GM19324 (cell line): ENCODE measurements at regions not wholly inside any gene's neighbourhood (a gene's known extent, or its start where the extent isn't known, plus 50 kb on each side); places are given as distances from the start of the nearest gene placed in this dataset.

Experiments used
- ATAC-seq: cut with Tn5 transposase; IDR thresholded peaks from one replicate; pipeline ENCODE4 v1.9.1; 2021; ENCODE audit warnings: mild to moderate bottlenecking, moderate library complexity; ENCODE audit not compliant: unreplicated experiment, low FRiP score

DNA sequence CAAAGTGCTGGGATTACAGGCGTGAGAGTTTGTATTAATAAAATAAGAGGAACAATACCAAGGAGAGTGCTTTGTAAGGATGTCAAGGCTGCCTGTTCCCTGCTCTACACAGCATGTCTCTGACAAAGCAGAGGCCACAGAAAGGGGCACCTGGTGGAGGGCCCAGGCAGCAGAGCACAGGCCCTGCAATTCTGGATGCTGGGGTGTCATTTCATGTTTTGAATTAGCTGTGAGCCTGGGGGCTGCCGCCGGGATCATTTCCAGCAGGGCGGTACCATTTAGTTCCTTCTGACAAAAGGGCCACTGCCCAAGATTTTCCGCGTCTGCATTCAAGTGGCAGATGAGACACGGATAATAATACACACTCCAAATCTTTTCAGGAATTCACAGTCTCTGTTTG, 396.9 kb downstream of the GADD45G start:
- ATAC-seq: no peak

DNA sequence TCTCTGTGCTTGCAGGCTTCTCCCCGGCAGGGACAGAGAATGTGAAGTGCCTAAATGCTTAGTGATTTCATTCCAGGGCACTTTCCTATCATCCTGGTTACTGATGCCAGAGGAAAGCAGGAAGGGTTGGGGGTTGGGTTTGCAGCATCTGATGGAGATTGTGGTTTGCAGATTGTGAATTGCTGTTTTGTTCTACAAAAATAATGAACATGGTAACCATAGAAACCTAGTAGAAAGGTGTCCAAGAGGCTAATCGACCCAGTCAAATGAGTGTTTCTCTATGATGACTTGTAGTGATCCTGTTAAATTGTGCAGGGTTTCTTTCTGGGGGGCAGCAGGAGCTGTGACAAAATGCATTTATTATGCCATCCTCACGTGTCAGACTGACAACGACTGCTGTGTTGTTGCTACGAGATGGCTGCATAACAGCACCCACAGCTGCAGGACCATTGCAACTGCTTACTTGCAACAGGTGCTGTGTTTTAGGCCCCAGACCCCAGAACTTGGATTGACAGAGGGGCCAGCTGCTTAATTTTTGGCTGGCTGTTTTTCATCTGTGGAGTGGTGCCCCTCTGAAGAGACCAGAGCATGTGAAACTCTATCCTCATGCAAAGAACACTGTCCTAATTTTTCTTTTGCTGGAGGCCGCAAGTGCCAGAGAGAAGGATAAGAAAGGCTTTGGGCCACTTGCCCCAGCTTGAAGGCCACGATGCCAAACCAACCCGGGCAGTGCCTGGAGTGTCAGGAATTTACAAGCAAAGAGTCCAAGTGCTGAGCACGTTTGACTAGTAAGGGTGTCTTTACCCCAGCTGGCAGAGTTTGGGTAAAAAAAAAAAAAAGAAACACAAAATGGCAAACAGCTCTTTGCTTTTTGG, 397.8 kb downstream of the GADD45G start:
- ATAC-seq: no peak

DNA sequence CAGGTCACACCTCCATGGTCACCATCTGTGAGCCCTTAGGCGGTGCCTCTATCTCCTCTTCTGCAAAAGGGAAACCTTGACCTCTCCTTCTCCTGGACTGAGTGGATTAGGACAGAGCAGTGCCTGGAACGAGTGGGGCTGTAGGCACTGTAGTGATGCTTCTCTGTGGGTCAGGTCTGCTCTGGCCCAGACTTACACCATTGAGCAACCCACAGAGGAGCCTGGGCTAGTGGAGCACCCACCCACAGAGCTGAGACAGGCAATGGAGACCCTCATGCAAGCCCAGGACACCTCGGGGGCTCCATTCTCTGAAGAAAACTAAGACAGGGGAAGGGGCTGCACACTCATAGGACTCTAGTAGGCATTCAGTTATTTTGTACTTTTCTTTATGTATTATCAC, 400.6 kb downstream of the GADD45G start:
- no peak for ATAC-seq

DNA sequence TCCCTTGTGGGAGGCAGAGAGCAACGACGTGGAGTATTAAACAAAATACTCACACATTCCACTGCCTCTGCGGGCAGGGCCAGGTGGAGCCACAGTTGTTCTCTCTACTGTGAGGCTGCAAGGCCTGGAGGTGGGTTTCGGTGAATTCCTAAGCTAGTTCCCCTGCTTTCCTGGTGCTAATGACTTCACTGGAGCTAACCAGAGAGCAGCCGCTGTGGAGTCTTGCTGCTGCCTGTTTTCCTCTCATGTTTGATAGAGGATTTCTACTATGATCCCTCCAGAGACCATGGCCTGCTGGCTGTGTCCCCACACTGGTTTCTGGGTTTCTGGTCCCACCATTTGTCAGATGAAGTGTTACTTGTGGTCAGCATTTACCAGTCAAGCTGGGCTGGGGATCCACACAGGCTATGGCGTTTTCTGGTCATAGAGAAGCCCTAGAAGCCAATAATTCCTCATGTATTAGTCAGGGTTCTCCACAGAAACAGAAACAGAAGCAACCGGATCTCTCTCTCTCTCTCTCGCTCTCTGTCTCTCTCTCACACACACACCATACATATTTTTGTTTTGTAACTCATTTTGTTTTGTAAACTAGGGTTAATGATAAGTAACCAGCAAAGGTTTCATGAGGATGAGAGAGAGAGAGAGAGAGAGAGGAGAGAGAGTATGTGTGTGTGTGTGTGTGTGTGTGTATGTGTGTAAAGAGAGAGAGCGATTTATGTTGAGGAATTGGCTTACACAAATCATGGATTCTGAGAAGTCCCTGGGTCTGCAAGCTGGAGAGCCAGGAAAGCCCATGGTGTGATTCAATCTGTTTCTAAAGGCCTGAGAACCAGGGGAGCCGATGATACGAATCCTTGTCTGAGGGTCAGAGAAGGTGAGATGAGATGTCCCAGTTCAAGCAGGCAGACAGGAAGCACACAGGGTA, 403.0 kb downstream of the GADD45G start:
- no peak for ATAC-seq

DNA sequence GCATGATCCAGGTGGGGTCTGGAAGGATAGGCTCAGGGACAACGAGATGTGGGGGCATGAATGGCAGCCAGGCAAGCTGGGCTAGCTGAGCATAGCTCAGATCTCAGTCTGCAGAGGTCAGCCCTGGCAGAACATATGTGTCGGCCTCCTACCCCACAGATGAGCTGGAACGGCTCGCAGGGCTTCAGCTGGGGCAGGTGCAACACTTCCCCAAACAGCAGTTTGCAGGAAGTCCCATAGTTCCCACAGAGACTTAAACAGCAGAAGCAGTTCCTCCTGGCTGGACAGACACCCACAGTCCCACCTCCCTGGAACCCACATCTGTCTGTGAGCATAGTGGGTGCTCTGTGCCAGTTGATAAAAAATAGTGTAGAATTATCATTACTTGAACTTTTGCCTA, 404.6 kb downstream of the GADD45G start:
- ATAC-seq: no peak

DNA sequence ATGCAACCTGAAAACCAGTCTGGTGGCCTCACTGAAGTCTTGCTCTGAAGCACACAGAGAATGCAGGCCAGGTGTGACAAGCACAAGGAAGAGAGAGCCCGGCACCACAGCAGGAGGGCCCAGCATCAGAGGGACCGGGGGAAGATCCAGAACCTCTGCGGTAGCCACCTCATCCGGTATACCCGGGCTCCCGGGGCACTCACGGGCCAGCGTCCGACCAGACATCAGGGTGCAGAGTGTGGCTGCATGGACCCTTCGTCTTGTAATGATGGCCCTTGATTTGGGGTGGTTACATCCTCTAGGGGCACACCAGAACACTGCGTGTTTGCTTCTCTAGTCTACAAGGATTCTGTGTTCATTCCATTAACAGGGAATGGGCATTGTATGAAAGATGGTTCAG, 406.0 kb downstream of the GADD45G start:
- ATAC-seq: no peak

DNA sequence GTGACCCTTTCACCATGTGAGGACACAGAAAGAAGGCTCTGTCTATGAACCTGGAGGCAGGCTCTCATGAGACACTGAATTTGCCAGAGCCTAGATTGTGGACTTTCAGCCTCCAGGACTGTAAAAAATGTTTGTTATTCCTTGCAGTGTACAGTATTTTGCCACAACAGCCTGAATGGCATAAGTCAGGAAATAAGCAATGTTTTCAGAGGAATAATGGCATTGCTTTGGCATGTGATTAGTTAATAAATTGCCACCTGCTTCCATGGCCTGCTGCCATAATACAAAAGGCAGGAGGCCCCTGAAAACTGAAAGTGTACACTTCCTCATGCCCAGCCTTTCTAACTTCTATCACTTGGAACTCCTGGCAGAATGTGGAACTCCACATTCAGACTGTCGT, 408.1 kb downstream of the GADD45G start:
- no peak for ATAC-seq

DNA sequence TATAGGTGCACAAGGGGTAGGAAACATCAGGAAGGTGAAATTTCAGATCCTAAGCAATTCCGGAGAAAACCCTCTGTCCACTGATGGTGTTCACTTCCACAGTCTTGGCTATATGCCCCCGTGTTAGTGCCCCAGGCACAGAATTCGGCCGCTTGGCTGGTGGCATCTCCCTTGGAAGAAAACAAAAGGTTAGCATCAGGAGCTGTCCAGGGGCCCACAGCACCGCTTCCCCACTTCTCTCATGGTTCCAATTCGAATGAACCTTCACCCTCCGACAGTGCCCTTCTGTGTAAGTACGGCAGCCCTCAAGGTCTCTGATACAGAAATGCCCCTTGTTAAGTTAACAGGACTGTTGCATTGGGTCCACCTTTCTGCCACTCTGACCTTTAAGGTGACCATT, 409.0 kb downstream of the GADD45G start:
- no peak for ATAC-seq

DNA sequence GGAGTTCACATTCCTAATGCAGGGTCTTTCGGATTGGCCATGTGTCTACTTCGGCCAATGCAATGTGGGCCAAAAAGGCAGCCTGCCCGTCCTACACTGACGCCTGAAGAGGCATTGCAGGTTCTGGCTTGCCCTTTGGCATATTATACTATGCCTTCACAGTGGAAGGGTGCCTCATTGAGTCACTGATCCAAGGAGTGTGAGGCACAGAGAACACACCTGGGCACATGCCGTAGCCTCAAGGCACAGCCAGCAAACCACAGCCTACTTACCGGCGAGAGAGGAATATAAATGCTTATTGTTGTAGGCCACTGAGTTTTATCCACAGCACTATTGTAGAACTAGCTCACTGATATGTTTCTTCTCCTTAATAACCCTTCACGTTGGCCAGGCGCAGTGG, 409.6 kb downstream of the GADD45G start:
- ATAC-seq: no peak

DNA sequence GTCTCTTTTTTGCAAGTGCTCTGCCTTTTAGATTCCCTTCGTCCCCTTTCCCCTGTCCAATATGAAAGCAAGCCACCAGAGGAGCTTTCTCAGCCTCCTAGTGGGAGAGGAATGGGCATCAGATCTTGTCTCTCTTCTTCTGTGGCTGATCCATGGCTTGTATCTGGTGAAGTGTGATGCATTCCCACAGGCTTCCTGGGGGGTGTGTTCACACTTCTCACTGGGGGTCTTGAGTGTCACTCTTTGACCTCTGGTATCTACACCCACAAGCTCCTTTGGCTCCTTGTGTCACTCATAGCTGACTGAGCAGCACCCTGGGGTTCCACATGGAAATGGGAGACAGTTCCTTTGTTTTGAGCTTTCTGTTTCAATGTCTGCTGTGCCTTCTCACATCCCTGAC, 411.5 kb downstream of the GADD45G start:
- no peak for ATAC-seq

DNA sequence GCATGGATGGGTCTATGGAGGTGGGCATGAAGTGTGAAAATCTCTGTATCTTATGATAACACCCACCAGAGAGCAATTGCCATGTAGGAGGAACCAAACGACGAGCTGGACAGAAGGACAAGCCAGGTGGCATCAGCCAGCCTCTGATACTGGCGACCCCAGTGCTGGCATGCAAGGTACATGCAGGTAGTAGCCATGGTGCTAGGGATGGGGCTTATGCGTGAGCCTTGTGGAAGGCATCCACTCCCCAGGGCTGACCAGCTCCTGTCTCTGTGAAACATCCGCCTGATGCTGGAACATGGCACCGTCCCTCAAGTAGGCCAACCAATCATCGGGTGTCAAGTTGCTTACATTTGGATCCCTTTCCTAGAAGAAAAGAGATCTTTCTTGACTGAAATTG, 412.9 kb downstream of the GADD45G start:
- no peak for ATAC-seq

DNA sequence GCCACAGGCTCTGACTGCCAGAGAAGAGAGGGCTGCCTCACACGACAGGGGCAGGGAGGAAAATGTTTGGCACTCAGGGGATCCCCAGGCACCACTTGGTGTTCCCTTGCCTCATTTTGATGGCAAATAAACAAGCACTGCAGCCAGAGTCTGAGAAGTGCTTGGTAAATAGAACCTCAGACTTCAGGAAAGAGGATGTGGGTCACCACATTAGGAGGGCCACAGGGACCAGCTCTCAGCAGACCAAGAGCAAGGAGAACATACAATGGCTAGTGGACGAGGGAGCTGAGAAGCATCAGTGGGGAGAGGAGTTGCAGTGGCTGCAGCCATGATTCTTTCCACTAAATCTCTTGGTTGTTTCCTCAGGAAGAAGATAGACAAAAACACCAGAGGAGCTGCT, 413.9 kb downstream of the GADD45G start:
- no peak for ATAC-seq

DNA sequence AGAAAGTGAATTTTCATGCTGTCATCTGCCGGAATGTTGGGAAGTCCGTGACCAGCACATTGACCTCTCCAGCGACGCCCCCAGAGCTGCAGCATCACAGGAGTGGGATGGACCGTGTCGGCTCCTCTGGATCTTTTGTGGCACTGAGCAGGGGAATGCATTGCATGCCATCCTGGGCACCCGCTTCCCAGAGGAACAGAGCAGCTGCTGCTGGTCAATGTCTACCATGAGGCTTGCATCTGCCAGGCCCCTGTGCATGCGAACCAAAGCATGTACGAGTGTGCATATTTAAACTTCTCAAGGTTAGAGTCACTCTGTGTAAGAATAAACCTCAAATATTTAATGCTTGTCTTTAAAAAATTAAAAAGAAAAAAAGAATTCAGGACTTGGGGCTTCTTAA, 414.8 kb downstream of the GADD45G start:
- ATAC-seq: no peak

DNA sequence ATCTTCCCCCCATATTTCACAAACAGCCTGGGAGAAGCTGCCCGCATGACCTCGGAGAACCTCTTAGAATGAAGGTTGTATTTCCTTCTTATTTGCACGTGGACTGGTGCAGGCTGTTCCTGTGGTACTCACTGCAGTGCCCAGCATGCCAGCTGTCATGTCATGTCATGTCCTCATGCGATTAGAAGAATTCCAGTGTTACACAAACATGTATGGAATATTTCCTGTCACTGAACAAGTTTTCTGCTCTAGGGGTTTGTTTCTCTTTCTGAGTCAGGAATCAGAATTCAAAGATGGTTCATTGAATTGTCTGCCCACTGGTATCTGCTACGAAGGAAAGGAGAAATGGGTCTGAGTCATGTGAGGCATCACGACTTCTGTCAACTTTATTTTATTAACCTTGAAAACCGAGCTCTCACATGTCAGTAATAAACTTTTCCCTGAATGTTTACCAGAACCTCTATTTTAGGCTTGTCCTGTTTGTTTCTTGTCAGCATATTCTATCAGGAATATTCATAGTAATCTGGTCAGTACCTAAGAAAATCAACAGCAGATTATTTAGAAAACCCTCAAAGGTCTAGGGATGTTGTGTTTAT, 415.6 kb downstream of the GADD45G start:
- ATAC-seq: no peak

DNA sequence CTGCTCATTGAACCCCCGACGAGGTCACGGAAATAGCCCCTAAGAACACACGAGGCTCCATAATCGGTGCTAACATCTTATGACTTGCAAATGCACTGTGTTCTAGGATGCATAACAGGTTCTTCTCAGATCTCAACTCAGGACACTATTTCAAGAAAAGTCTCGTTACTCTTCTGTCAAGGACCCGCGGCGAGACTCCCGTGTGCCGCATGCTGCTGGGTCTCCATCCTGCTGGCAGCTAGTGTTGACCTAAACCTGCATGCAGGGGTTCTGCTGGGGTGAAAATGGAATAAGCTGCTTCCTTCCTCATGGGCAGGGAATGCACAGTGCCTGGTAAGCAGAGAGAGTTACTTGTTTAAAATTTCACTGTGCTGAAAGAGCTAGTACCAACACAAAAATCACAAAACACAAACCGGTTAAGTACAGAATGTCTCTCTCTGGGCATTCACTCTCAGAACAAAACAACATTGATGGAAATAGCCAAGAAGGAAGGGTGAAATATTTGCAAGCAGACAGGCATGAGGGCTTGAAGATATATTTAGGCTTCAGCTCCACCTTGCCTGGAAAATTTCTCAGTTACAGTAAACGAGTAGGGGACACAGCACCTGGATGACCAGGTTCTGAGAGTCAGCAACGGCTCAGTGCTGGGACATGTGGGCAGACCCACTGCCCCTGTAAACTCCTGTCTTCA, 416.5 kb downstream of the GADD45G start:
- no peak for ATAC-seq

DNA sequence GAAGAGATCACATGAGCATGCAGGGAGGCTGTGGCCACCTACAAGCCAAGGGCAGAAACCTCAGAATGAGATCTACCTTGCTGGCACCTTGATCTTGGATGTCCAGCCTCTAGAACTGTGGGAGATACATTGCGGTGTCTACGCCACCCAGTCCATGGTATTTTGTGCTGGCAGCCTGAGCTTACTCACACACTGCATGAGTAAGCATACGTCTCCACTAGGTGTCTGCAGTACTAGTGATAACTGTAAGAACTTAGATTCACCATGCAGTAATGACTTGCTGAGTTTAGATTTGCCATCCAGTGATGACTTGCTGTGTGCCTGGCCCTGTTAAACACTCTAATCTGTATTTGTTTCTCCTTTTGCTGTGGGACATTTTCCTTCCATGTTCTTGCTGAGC, 417.7 kb downstream of the GADD45G start:
- ATAC-seq: no peak

DNA sequence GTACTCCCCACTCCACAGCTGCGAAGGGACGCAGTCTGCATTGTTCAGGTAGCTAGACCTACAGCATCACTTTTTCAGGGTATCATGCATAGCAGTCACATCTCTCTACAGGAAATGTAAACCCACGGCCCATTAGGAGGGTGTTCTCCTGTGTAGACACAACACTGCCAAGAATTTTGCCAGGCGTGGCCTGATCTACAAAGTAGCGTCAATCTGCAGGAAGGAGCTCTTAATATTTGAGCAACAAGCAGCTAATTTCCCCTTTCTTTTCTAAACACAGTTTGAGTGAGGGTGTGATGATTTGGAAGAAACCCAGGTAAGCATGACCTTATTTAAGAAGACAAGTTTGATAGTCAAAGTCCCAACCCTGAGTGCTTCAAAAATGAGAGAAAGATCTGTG, 419.0 kb downstream of the GADD45G start:
- ATAC-seq: no peak

DNA sequence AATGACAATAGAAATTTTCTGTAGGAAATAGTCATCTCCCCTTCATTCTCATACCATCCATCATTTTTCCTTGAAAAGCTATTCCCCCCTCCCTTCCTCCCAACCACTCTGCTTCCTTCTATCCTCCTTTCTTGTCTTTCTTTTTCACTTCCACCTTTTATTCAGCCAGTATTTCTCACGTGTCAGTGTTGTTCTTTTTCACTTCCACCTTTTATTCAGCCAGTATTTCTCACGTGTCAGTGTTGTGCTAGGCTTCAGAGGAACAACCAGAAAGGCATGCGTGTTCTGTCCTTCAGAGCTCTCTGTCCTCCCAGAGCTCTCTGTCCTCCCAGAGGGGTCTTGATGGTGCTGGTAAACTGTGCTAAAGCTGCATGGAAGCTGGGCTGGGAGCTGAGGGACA, 419.6 kb downstream of the GADD45G start:
- no peak for ATAC-seq

DNA sequence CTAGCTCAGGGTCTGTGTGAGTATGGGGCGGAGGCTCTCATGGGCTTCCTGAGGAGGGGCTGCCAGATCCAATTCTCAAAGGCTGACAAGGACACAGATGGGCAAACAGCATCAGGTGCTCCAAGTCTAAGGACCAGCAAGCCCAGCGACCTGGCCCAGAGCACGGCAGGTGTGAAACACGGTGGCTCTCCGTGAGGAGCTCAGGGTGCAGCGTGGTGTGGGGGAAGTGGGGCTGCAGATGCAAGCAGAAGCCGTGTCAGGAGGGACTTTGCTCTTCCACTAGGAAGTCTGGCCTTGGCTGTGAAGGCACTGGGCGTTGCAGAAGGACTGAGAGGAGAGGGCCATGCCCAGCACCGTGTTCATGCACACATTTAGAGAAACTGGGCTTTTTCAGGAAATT, 420.0 kb downstream of the GADD45G start:
- no peak for ATAC-seq

DNA sequence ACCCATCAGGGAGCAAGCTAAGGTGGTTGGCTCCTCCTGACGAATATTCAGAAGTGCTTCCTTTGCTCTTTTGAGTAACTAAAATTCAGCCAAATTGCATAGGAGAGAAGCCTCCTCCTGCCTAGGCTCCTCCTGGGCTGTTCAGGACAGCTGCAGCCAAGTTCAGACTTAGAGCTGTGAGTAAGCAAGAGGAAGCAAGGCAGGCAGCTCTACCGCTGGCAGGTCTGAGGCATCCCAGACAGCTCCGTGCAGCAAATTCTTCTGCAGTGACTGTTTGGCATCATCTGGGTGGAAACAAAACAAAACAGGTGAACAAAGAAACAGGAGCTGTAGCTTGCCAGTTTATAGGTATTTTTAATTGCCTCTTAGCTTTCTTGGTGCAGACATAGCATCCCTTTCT, 421.0 kb downstream of the GADD45G start:
- no peak for ATAC-seq
